Osteoblast (primary cell): ENCODE measurements at regions not wholly inside any gene's neighbourhood (a gene's known extent, or its start where the extent isn't known, plus 50 kb on each side); places are given as distances from the start of the nearest gene placed in this dataset.
A peak's percentile ranks its signal among the peaks of the same experiment; 100 is the strongest.

Experiments used
- DNase-seq: peaks from one replicate; pipeline ENCODE4 v3.0.0; 2011; ENCODE audit warnings: low spot score, mixed read lengths; ENCODE audit not compliant: insufficient read length; ENCODE audit errors: missing footprints
- H2AFZ ChIP-seq: 2 replicates; pipeline ENCODE4 v1.6.0; 2011; ENCODE audit warnings: mild to moderate bottlenecking, low read length
- H3K27ac ChIP-seq: 2 replicates; pipeline ENCODE4 v1.5.1; 2011; ENCODE audit warnings: mild to moderate bottlenecking, low read depth, low read length, moderate library complexity
- H3K27me3 ChIP-seq: 2 replicates; pipeline ENCODE4 v1.6.0; 2012; ENCODE audit warnings: mild to moderate bottlenecking, control low read depth, inconsistent platforms, low read length, moderate library complexity; ENCODE audit not compliant: insufficient read depth
- H3K36me3 ChIP-seq: 2 replicates; pipeline ENCODE4 v1.5.1; 2011; ENCODE audit warnings: mild to moderate bottlenecking, low read length, control low read depth, moderate library complexity; ENCODE audit not compliant: insufficient read depth
- H3K4me1 ChIP-seq: 2 replicates; pipeline ENCODE4 v1.5.1; 2011; ENCODE audit warnings: mild to moderate bottlenecking, low read length, control low read depth, moderate library complexity; ENCODE audit not compliant: insufficient read depth
- H3K4me2 ChIP-seq: 2 replicates; pipeline ENCODE4 v1.6.0; 2011; ENCODE audit warnings: mild to moderate bottlenecking, low read length; ENCODE audit not compliant: insufficient read depth
- H3K4me3 ChIP-seq: fragments of 200-600 bp; sonication (generic); 3 replicates; pipeline ENCODE4 v1.5.1; 2012; ENCODE audit warnings: mild to moderate bottlenecking, low read length, inconsistent platforms; ENCODE audit not compliant: insufficient read depth
- H3K79me2 ChIP-seq: 2 replicates; pipeline ENCODE4 v1.6.0; 2012; ENCODE audit warnings: mild to moderate bottlenecking, low read length, control low read depth, inconsistent platforms; ENCODE audit not compliant: insufficient read depth
- H3K9me3 ChIP-seq: 2 replicates; pipeline ENCODE4 v1.5.1; 2011; ENCODE audit warnings: low read depth, low read length, control low read depth
- H4K20me1 ChIP-seq: 2 replicates; pipeline ENCODE4 v1.6.0; 2012; ENCODE audit warnings: mild to moderate bottlenecking, low read length, control low read depth; ENCODE audit not compliant: insufficient read depth
- TF ChIP-seq, protein P1 (sequence below): IDR thresholded peaks from 2 replicates; pipeline ENCODE4 v1.5.1; 2011; ENCODE audit warnings: mild to moderate bottlenecking, low read depth, low read length, moderate library complexity; ENCODE audit errors: extremely low read depth

DNA sequence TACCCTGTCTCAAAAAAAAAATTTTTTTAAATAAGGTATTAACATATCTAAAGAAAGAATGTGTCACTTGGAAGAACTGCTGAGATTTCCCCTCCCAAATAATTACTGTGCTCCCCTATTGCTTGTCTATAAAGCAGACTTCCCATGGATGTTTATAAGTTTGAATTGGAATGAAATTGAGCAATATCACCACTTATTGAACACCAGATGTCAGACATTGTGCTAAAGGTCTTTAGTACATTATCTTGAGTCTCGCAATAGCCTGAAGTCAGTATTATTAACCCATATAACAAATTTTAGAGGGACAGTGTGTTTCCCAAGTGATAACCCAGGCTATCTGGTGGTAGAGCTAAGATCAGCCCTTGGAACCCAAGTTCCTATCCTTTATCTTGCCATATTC lies 69.0 kb upstream of the EPCAM start:
- H4K20me1 ChIP-seq = no peaks in the 10 kb centered on the region
- H3K4me3 ChIP-seq = no peak overlapping the region
- peaks cover 11% of the 10 kb centered on the region for H3K4me1 ChIP-seq
- no peaks in the 10 kb centered on the region for H3K9me3 ChIP-seq
- no peak overlapping the region for H2AFZ ChIP-seq
- no peak overlapping the region for H3K27ac ChIP-seq
- no peaks in the 10 kb centered on the region for H3K79me2 ChIP-seq
- TF ChIP-seq, protein P1, sequence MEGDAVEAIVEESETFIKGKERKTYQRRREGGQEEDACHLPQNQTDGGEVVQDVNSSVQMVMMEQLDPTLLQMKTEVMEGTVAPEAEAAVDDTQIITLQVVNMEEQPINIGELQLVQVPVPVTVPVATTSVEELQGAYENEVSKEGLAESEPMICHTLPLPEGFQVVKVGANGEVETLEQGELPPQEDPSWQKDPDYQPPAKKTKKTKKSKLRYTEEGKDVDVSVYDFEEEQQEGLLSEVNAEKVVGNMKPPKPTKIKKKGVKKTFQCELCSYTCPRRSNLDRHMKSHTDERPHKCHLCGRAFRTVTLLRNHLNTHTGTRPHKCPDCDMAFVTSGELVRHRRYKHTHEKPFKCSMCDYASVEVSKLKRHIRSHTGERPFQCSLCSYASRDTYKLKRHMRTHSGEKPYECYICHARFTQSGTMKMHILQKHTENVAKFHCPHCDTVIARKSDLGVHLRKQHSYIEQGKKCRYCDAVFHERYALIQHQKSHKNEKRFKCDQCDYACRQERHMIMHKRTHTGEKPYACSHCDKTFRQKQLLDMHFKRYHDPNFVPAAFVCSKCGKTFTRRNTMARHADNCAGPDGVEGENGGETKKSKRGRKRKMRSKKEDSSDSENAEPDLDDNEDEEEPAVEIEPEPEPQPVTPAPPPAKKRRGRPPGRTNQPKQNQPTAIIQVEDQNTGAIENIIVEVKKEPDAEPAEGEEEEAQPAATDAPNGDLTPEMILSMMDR = no peak
- H3K4me2 ChIP-seq = no peak overlapping the region
- H3K36me3 ChIP-seq = no peaks in the 10 kb centered on the region
- no peak for DNase-seq
- H3K27me3 ChIP-seq = no peaks in the 10 kb centered on the region

DNA sequence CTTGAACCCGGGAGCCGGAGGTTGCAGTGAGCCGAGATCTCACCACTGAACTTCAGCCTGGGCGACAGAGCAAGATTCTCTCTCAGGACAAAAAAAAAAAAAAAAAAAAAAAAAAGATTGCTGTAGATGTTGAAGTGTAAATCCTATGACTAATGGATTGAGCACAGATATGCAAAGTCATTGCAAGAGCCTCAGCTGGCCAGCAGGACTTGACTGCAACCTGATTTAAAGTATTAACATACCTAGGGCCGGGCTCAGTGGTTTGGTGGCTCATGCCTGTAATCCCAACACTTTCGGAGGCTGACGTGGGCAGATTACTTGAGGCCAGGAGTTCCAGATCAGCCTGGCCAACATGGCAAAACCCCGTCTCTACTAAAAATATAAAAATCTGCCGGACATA lies 69.6 kb upstream of the EPCAM start:
- Histone ChIP-seq H3K27me3 (no peaks in the 10 kb centered on the region), H3K27ac (no peak overlapping the region), H2AFZ (no peak overlapping the region), H4K20me1 (no peaks in the 10 kb centered on the region), H3K79me2 (no peaks in the 10 kb centered on the region), H3K4me3 (no peak overlapping the region), H3K4me2 (no peak overlapping the region), H3K9me3 (no peaks in the 10 kb centered on the region), H3K36me3 (no peaks in the 10 kb centered on the region), H3K4me1 (peaks cover 11% of the 10 kb centered on the region)
- peak; percentile 88 for DNase-seq
- TF ChIP-seq, protein P1 = no peak

DNA sequence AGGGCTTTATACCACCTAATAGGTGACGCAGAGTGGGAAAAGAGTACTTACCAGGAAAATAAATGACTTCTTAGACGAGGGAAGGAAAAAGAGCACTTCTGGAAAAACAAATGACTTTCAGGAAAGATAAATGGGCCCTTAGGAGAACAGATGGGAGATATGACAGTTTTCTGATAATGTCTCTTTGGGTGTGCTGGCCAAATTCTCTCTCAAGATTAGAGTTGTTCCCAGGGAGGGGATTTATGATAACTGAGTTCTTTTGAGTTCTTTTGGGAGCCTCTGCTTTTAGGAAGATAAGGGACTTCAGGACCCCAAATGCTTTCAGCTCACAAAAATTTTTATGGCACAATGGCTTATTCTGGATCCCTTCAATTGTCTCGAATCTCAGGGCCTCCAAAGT lies 70.3 kb upstream of the EPCAM start:
- no peaks in the 10 kb centered on the region for H4K20me1 ChIP-seq
- no peaks in the 10 kb centered on the region for H3K27me3 ChIP-seq
- no peaks in the 10 kb centered on the region for H3K79me2 ChIP-seq
- H3K9me3 ChIP-seq = no peaks in the 10 kb centered on the region
- no peak overlapping the region for H2AFZ ChIP-seq
- H3K4me2 ChIP-seq = no peak overlapping the region
- peaks cover 10% of the 10 kb centered on the region for H3K4me1 ChIP-seq
- no peak overlapping the region for H3K4me3 ChIP-seq
- no peak overlapping the region for H3K27ac ChIP-seq
- TF ChIP-seq, protein P1 = no peak
- DNase-seq = no peak
- H3K36me3 ChIP-seq = no peaks in the 10 kb centered on the region

DNA sequence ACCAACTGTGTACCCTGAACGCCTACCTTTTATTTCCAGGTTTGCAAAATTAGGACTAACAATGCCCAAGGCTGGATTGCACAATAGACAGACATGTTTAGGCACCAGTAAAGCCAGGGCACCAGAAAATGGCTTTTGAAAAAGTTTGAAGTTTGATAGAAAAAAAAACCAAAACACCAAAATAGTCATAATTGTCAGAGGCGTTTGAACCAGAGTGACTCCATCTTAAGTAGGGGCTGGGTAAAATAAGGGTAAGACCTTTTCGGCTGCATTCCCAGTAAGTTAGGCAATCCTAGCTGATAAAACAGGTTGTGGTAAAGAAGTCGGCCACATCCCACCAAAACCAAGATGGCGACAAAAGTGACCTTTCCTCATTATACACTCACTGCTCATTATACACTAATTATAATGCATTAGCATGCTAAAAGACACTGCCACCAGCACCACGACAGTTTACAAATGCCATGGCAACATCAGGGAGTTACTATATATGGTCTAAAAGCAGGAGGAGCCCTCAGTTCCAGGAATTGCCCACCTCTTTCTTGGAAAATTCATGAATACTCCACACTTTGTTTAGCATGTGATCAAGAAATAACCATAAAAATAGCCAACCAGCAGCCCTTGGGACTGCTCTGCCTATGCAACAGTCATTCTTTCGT lies 71.2 kb upstream of the EPCAM start:
- DNase-seq = no peak

More for the DNA sequence above, 71.2 kb upstream of the EPCAM start:
- Histone ChIP-seq H2AFZ (peak overlapping the region; percentile 68), H4K20me1 (no peaks in the 10 kb centered on the region), H3K9me3 (no peaks in the 10 kb centered on the region), H3K27ac (no peak overlapping the region), H3K4me3 (no peak overlapping the region), H3K27me3 (no peaks in the 10 kb centered on the region), H3K4me1 (peaks cover 4% of the 10 kb centered on the region), H3K79me2 (no peaks in the 10 kb centered on the region), H3K36me3 (no peaks in the 10 kb centered on the region), H3K4me2 (peak overlapping the region; percentile 45)
- TF ChIP-seq, protein P1 = no peak
